Mesenchymal stem cell (in vitro differentiated cells and primary cell): ENCODE measurements at regions not wholly inside any gene's neighbourhood (a gene's known extent, or its start where the extent isn't known, plus 50 kb on each side); places are given as distances from the start of the nearest gene placed in this dataset.

Experiments used
- DNase-seq: peaks from one replicate; pipeline ENCODE4 v3.0.0-alpha.2; 2013
- H2AFZ ChIP-seq: one replicate; pipeline ENCODE4 v1.6.1; 2013; ENCODE audit warnings: low read depth, mild to moderate bottlenecking, control low read depth, inconsistent platforms, low read length, moderate library complexity
- H2AK5ac ChIP-seq: 2 replicates; pipeline ENCODE4 v1.6.1; 2013; ENCODE audit warnings: low read length, moderate library complexity, mild to moderate bottlenecking, inconsistent platforms; ENCODE audit not compliant: severe bottlenecking
- H2BK120ac ChIP-seq: one replicate; pipeline ENCODE4 v1.6.1; 2013; ENCODE audit warnings: low read depth, mild to moderate bottlenecking, inconsistent platforms, low read length, moderate library complexity
- H2BK12ac ChIP-seq, 2 experiments: one replicate each; pipeline ENCODE4 v1.6.1; 2013; ENCODE audit warnings: inconsistent platforms in 2 of 2, low read length in 2 of 2, mild to moderate bottlenecking in 2 of 2, moderate library complexity in 2 of 2, control low read depth in 1 of 2
- H2BK15ac ChIP-seq: one replicate; pipeline ENCODE4 v1.6.1; 2013; ENCODE audit warnings: mild to moderate bottlenecking, low read depth, inconsistent platforms; ENCODE audit not compliant: poor library complexity, severe bottlenecking
- H2BK5ac ChIP-seq: 2 replicates; pipeline ENCODE4 v1.6.1; 2013; ENCODE audit warnings: low read depth, mild to moderate bottlenecking, low read length, control low read depth, inconsistent platforms; ENCODE audit not compliant: poor library complexity, severe bottlenecking
- H3K14ac ChIP-seq, 2 experiments: one replicate each; pipeline ENCODE4 v1.6.1; 2013; ENCODE audit warnings: inconsistent platforms in 2 of 2, low read length in 2 of 2, control low read depth in 1 of 2, mild to moderate bottlenecking in 1 of 2, moderate library complexity in 1 of 2
- H3K18ac ChIP-seq, 2 experiments: one replicate each; pipeline ENCODE4 v1.6.1; 2013; ENCODE audit warnings: inconsistent platforms in 2 of 2, low read length in 2 of 2, control low read depth in 1 of 2, low read depth in 1 of 2, mild to moderate bottlenecking in 1 of 2
- H3K23ac ChIP-seq, 2 experiments: one replicate each; pipeline ENCODE4 v1.6.1; 2013; ENCODE audit warnings: inconsistent platforms in 2 of 2, low read length in 2 of 2, mild to moderate bottlenecking in 2 of 2, moderate library complexity in 2 of 2, control low read depth in 1 of 2
- H3K27ac ChIP-seq: 2 replicates; pipeline ENCODE4 v1.5.1; 2013; ENCODE audit warnings: mild to moderate bottlenecking, moderate library complexity, low read length, control low read depth, inconsistent platforms; ENCODE audit not compliant: poor library complexity, severe bottlenecking
- H3K27me3 ChIP-seq, 2 experiments: 2 replicates each; pipeline versions ENCODE4 v1.6.1 to v1.7.0; 2013; ENCODE audit warnings: low read length in 2 of 2, mild to moderate bottlenecking in 2 of 2, moderate library complexity in 2 of 2, control low read depth in 1 of 2, inconsistent platforms in 1 of 2; ENCODE audit not compliant: control insufficient read depth in 1 of 2, insufficient read depth in 1 of 2
- H3K36me3 ChIP-seq, 2 experiments: 2 replicates each; pipeline versions ENCODE4 v1.6.1 to v1.7.0; 2013; ENCODE audit warnings: low read length in 2 of 2, control low read depth in 1 of 2, inconsistent platforms in 1 of 2, low read depth in 1 of 2, mild to moderate bottlenecking in 1 of 2; ENCODE audit not compliant: insufficient read depth in 2 of 2, control insufficient read depth in 1 of 2
- H3K4ac ChIP-seq, 2 experiments: one replicate each; pipeline ENCODE4 v1.6.1; 2013; ENCODE audit warnings: inconsistent platforms in 2 of 2, low read length in 2 of 2, mild to moderate bottlenecking in 2 of 2, moderate library complexity in 2 of 2, control low read depth in 1 of 2, low read depth in 1 of 2
- H3K4me1 ChIP-seq: 2 replicates; pipeline ENCODE4 v1.6.1; 2013; ENCODE audit warnings: low read depth, low read length, control low read depth; ENCODE audit not compliant: control insufficient read depth, insufficient read depth
- H3K4me2 ChIP-seq: 2 replicates; pipeline ENCODE4 v1.6.1; 2013; ENCODE audit warnings: low read length, mild to moderate bottlenecking, inconsistent platforms; ENCODE audit not compliant: poor library complexity, severe bottlenecking
- H3K4me3 ChIP-seq, 2 experiments: 2 replicates each; pipeline versions ENCODE4 v1.5.1 to v1.7.0; 2013; ENCODE audit warnings: low read length in 2 of 2, mild to moderate bottlenecking in 2 of 2, control low read depth in 1 of 2, low read depth in 1 of 2; ENCODE audit not compliant: insufficient read depth in 1 of 2
- H3K79me1 ChIP-seq: replicated peaks from 2 replicates; pipeline ENCODE4 v1.6.1; 2013; ENCODE audit warnings: mild to moderate bottlenecking, control low read depth, low read length, inconsistent platforms; ENCODE audit not compliant: poor library complexity, severe bottlenecking
- H3K9ac ChIP-seq: 2 replicates; pipeline ENCODE4 v1.7.0; 2013; ENCODE audit warnings: mild to moderate bottlenecking, low read length, moderate library complexity
- H3K9me3 ChIP-seq: 2 replicates; pipeline ENCODE4 v1.7.0; 2013; ENCODE audit warnings: mild to moderate bottlenecking, low read length; ENCODE audit not compliant: control insufficient read depth
- H4K8ac ChIP-seq: one replicate; pipeline ENCODE4 v1.6.1; 2013; ENCODE audit warnings: inconsistent platforms, mild to moderate bottlenecking, low read length, moderate library complexity
- H4K91ac ChIP-seq: one replicate; pipeline ENCODE4 v1.6.1; 2013; ENCODE audit warnings: mild to moderate bottlenecking, low read length, inconsistent platforms
- WGBS: methylation state at CpG from one replicate; pipeline ENCODE4 v1.1.7; 2013; ENCODE audit warnings: mixed read lengths; 5-methylcytosine and 5-hydroxymethylcytosine counted together

GRCh38 chr2:35986871-35987270 lies 368.7 kb upstream of the CRIM1 start:
- Histone ChIP-seq H3K4ac (no peak overlapping the region), H3K4me3 (no peak overlapping the region), H2BK15ac (no peak overlapping the region), H3K79me1 (no peaks in the 10 kb centered on the region), H3K27ac (no peak overlapping the region), H3K27me3 (no peaks in the 10 kb centered on the region), H3K4me1 (no peaks in the 10 kb centered on the region), H2BK5ac (no peak overlapping the region), H2BK120ac (no peak overlapping the region), H3K14ac (no peak overlapping the region), H4K8ac (no peak overlapping the region), H3K4me2 (no peak overlapping the region), H2AFZ (no peak overlapping the region), H3K23ac (no peak overlapping the region), H4K91ac (no peak overlapping the region), H2BK12ac (no peak overlapping the region), H2AK5ac (no peak overlapping the region), H3K9ac (no peak overlapping the region), H3K9me3 (no peaks in the 10 kb centered on the region), H3K18ac (no peak overlapping the region), H3K36me3 (no peaks in the 10 kb centered on the region)
- WGBS: 81% methylated on average over 2 of the region's 2 CpGs
- DNase-seq: no peak

GRCh38 chr2:35978218-35978617 lies 377.4 kb upstream of the CRIM1 start:
- H3K9ac ChIP-seq: no peak overlapping the region
- H2BK15ac ChIP-seq: no peak overlapping the region
- no peak overlapping the region for H3K14ac ChIP-seq
- H3K4me2 ChIP-seq: no peak overlapping the region
- H2BK12ac ChIP-seq: no peak overlapping the region
- no peak overlapping the region for H2BK120ac ChIP-seq
- no peaks in the 10 kb centered on the region for H3K9me3 ChIP-seq
- H3K4ac ChIP-seq: no peak overlapping the region
- no peak overlapping the region for H3K18ac ChIP-seq
- H2BK5ac ChIP-seq: no peak overlapping the region
- no peaks in the 10 kb centered on the region for H3K4me1 ChIP-seq
- peak; percentile 9 for DNase-seq
- no peak overlapping the region for H2AFZ ChIP-seq
- no peak overlapping the region for H3K23ac ChIP-seq
- H3K4me3 ChIP-seq: no peak overlapping the region
- no peaks in the 10 kb centered on the region for H3K36me3 ChIP-seq
- WGBS: no CpG with 5 or more reads among the region's 1 CpG
- H3K27ac ChIP-seq: no peak overlapping the region
- no peaks in the 10 kb centered on the region for H3K79me1 ChIP-seq
- H4K91ac ChIP-seq: no peak overlapping the region
- no peaks in the 10 kb centered on the region for H3K27me3 ChIP-seq
- no peak overlapping the region for H4K8ac ChIP-seq
- no peak overlapping the region for H2AK5ac ChIP-seq

DNA sequence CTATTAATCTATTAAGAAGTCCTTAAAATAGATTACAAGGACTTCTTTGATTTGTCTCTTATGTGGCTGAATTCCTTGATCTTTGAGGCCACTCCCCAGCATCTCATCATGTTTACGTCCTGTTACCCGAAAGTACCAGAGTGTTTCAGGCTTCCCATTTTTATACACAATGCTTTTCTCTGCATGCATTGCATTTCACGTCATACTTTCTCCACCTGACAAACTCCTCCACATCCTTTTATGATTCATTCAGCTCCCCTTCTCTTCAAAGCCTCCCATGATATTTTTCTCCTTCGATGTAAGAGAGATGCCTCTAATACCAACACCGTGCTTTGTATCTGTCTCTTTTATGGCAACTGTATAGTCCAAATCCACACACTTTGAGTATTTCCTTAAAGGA lies 379.0 kb upstream of the CRIM1 start:
- Histone ChIP-seq H4K91ac (no peak overlapping the region), H3K4me3 (no peak overlapping the region), H3K9ac (no peak overlapping the region), H3K27me3 (no peaks in the 10 kb centered on the region), H2BK5ac (no peak overlapping the region), H2BK12ac (no peak overlapping the region), H2AK5ac (no peak overlapping the region), H2BK120ac (no peak overlapping the region), H3K79me1 (no peaks in the 10 kb centered on the region), H2BK15ac (no peak overlapping the region), H3K4me1 (no peaks in the 10 kb centered on the region), H3K9me3 (no peaks in the 10 kb centered on the region), H3K23ac (no peak overlapping the region), H3K27ac (no peak overlapping the region), H3K18ac (no peak overlapping the region), H2AFZ (no peak overlapping the region), H3K36me3 (no peaks in the 10 kb centered on the region), H3K4me2 (no peak overlapping the region), H3K4ac (no peak overlapping the region), H4K8ac (no peak overlapping the region), H3K14ac (no peak overlapping the region)
- no peak for DNase-seq
- 95% methylated on average over 5 of the region's 5 CpGs for WGBS

DNA sequence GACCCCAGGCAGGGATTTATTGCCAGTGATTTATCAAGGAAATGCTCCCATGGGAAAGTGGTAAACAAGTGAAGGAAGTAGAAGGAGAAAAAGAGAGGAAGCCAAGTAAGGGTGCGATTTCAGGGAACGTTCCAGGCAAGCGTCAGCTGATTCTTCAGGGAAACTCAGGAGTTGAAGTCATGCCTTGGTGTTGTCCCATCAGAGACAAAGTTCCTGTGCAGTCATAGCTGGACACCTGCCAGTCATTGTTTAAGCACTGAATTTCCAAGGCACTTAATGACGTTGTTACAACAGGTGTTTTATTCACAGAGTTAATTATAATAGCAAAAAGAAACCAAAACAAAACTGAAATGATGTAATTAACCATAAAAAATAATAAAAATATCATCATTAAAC lies 381.8 kb upstream of the CRIM1 start:
- no peak overlapping the region for H2AK5ac ChIP-seq
- H3K4me2 ChIP-seq: no peak overlapping the region
- 79% methylated on average over 3 of the region's 4 CpGs for WGBS
- H4K91ac ChIP-seq: no peak overlapping the region
- no peaks in the 10 kb centered on the region for H3K79me1 ChIP-seq
- H3K18ac ChIP-seq: no peak overlapping the region
- no peak overlapping the region for H3K4me3 ChIP-seq
- H2AFZ ChIP-seq: no peak overlapping the region
- H2BK15ac ChIP-seq: no peak overlapping the region
- H3K23ac ChIP-seq: no peak overlapping the region
- H3K4me1 ChIP-seq: no peaks in the 10 kb centered on the region
- no peak overlapping the region for H2BK5ac ChIP-seq
- no peak overlapping the region for H3K9ac ChIP-seq
- no peaks in the 10 kb centered on the region for H3K9me3 ChIP-seq
- H4K8ac ChIP-seq: no peak overlapping the region
- H3K14ac ChIP-seq: no peak overlapping the region
- no peak overlapping the region for H2BK120ac ChIP-seq
- DNase-seq: no peak
- H3K36me3 ChIP-seq: no peaks in the 10 kb centered on the region
- no peak overlapping the region for H2BK12ac ChIP-seq
- H3K4ac ChIP-seq: no peak overlapping the region
- H3K27ac ChIP-seq: no peak overlapping the region
- no peaks in the 10 kb centered on the region for H3K27me3 ChIP-seq
